HEK293T (cell line): ENCODE measurements at regions not wholly inside any gene's neighbourhood (a gene's known extent, or its start where the extent isn't known, plus 50 kb on each side); places are given as distances from the start of the nearest gene placed in this dataset.

ENCODE experiments used
- CTCF ChIA-PET: fragments of 350-600 bp; formaldehyde crosslinking; extraction: SDS; loops from one replicate; lab custom pipeline; 2021; ENCODE audit warnings: antibody characterized with exemption, inconsistent platforms; lab: Yijun Ruan, JAX
- POLR2A ChIA-PET: fragments of 350-600 bp; formaldehyde crosslinking; extraction: SDS; loops from one replicate; lab custom pipeline; 2020; ENCODE audit warnings: antibody characterized with exemption, inconsistent platforms; lab: Yijun Ruan, JAX
- DNase-seq: peaks from one replicate; pipeline ENCODE4 v3.0.0; 2012; ENCODE audit warnings: mixed read lengths; ENCODE audit errors: extremely low spot score
- ARNT ChIP-seq: fragments of 450-650 bp; IDR thresholded peaks from 2 replicates; pipeline ENCODE4 v1.6.1; 2017; ENCODE audit warnings: mild to moderate bottlenecking
- BHLHE40 ChIP-seq: fragments of 450-650 bp; IDR thresholded peaks from 2 replicates; pipeline ENCODE4 v1.6.1; 2016; ENCODE audit warnings: mild to moderate bottlenecking, moderate library complexity, borderline replicate concordance
- CTBP1 ChIP-seq: fragments of 450-650 bp; IDR thresholded peaks from 2 replicates; pipeline ENCODE4 v1.6.1; 2016; ENCODE audit warnings: borderline replicate concordance
- ELF4 ChIP-seq: fragments of 450-650 bp; IDR thresholded peaks from 2 replicates; pipeline ENCODE4 v1.6.1; 2017; ENCODE audit warnings: antibody characterized with exemption
- FOXA1 ChIP-seq: fragments of 450-650 bp; IDR thresholded peaks from 2 replicates; pipeline ENCODE4 v1.6.1; 2016; ENCODE audit warnings: mild to moderate bottlenecking
- FOXK2 ChIP-seq: fragments of 450-650 bp; IDR thresholded peaks from 2 replicates; pipeline ENCODE4 v1.6.1; 2016; ENCODE audit warnings: mild to moderate bottlenecking
- FOXM1 ChIP-seq: fragments of 450-650 bp; IDR thresholded peaks from 2 replicates; pipeline ENCODE4 v1.6.1; 2017; ENCODE audit warnings: mild to moderate bottlenecking, borderline replicate concordance
- HDGF ChIP-seq: fragments of 450-650 bp; IDR thresholded peaks from 2 replicates; pipeline ENCODE4 v1.6.1; 2017; ENCODE audit warnings: antibody characterized with exemption, borderline replicate concordance
- L3MBTL2 ChIP-seq: fragments of 450-650 bp; conservative IDR thresholded peaks from 2 replicates; pipeline ENCODE4 v1.6.1; 2016; ENCODE audit warnings: mild to moderate bottlenecking
- LEF1 ChIP-seq: fragments of 450-650 bp; IDR thresholded peaks from 2 replicates; pipeline ENCODE4 v1.6.1; 2017; ENCODE audit warnings: mild to moderate bottlenecking, borderline replicate concordance
- NFRKB ChIP-seq: fragments of 450-650 bp; IDR thresholded peaks from 2 replicates; pipeline ENCODE4 v1.6.1; 2016; ENCODE audit warnings: mild to moderate bottlenecking, moderate library complexity
- PKNOX1 ChIP-seq: fragments of 450-650 bp; IDR thresholded peaks from 2 replicates; pipeline ENCODE4 v1.6.1; 2016
- SP1 ChIP-seq: fragments of 450-650 bp; IDR thresholded peaks from 2 replicates; pipeline ENCODE4 v1.6.1; 2017
- SUZ12 ChIP-seq: fragments of 450-650 bp; IDR thresholded peaks from 2 replicates; pipeline ENCODE4 v1.6.1; 2016; ENCODE audit warnings: mild to moderate bottlenecking
- TARDBP ChIP-seq: fragments of 450-650 bp; IDR thresholded peaks from 2 replicates; pipeline ENCODE4 v1.6.1; 2016
- ZNF384 ChIP-seq: fragments of 450-650 bp; IDR thresholded peaks from 2 replicates; pipeline ENCODE4 v1.6.1; 2016

GRCh38 chr18:53799134-53799533 is 425.3 kb downstream of the MBD2 start:
- POLR2A ChIA-PET: no interaction called here
- DNase-seq: no peak
- no peak for TF ChIP-seq FOXK2
- TF ChIP-seq LEF1: no peak
- no peak for TF ChIP-seq L3MBTL2
- no peak for TF ChIP-seq ELF4
- no peak for TF ChIP-seq PKNOX1
- TF ChIP-seq CTBP1: no peak
- no peak for TF ChIP-seq FOXA1
- CTCF ChIA-PET: no interaction called here

GRCh38 chr18:53798516-53798915 is 426.0 kb downstream of the MBD2 start:
- ChIA-PET POLR2A (no interaction called here), CTCF (no interaction called here)
- no peak for DNase-seq
- no peak for TF ChIP-seq SUZ12
- TF ChIP-seq CTBP1: no peak
- TF ChIP-seq FOXK2: no peak
- TF ChIP-seq ELF4: no peak
- no peak for TF ChIP-seq ARNT
- no peak for TF ChIP-seq FOXA1
- no peak for TF ChIP-seq NFRKB

GRCh38 chr18:53797998-53798495 is 426.4 kb downstream of the MBD2 start:
- ChIA-PET CTCF (no interaction called here), POLR2A (no interaction called here)
- no peak for DNase-seq
- TF ChIP-seq SUZ12 (no peak), ZNF384 (no peak), BHLHE40 (no peak), SP1 (no peak)

GRCh38 chr18:53796040-53796729 is 428.3 kb downstream of the MBD2 start:
- no peak for DNase-seq
- CTCF ChIA-PET: no interaction called here

GRCh38 chr18:53795610-53796009 is 428.9 kb downstream of the MBD2 start:
- TF ChIP-seq FOXM1: no peak
- TF ChIP-seq L3MBTL2: no peak
- no peak for TF ChIP-seq BHLHE40
- no peak for TF ChIP-seq LEF1
- no peak for TF ChIP-seq ZNF384
- no peak for TF ChIP-seq FOXK2
- TF ChIP-seq ARNT: no peak
- TF ChIP-seq PKNOX1: no peak
- no peak for TF ChIP-seq SUZ12
- no peak for TF ChIP-seq FOXA1
- no peak for TF ChIP-seq NFRKB
- TF ChIP-seq CTBP1: no peak
- no peak for TF ChIP-seq SP1
- TF ChIP-seq HDGF: no peak
- no peak for TF ChIP-seq TARDBP
- TF ChIP-seq ELF4: no peak
- CTCF ChIA-PET: no interaction called here
- POLR2A ChIA-PET: no interaction called here
- DNase-seq: no peak

More at GRCh38 chr18:53796040-53796729, 428.3 kb downstream of the MBD2 start:
- POLR2A ChIA-PET: no interaction called here
- TF ChIP-seq SP1 (no peak), ZNF384 (no peak)

- no peak for DNase-seq
- CTCF ChIA-PET: no interaction called here
- TF ChIP-seq FOXK2 (no peak), HDGF (no peak), CTBP1 (no peak), SP1 (no peak), ARNT (no peak), TARDBP (no peak), LEF1 (no peak), L3MBTL2 (no peak), NFRKB (no peak), ZNF384 (no peak), ELF4 (no peak), SUZ12 (no peak), BHLHE40 (no peak), FOXA1 (no peak), FOXM1 (no peak), PKNOX1 (no peak)
- POLR2A ChIA-PET: no interaction called here
Observed at GRCh38 chr18:53795061-53795460, 429.4 kb downstream of the MBD2 start.

- POLR2A ChIA-PET: no interaction called here
- no peak for DNase-seq
- no peak for TF ChIP-seq FOXK2
- no peak for TF ChIP-seq ZNF384
- TF ChIP-seq CTBP1: no peak
- no peak for TF ChIP-seq HDGF
- no peak for TF ChIP-seq FOXM1
- TF ChIP-seq FOXA1: no peak
- CTCF ChIA-PET: no interaction called here
Observed at GRCh38 chr18:53792762-53793161, 431.7 kb downstream of the MBD2 start.
